ENCODE measurements at regions not wholly inside any gene's neighbourhood (a gene's known extent, or its start where the extent isn't known, plus 50 kb on each side); places are given as distances from the start of the nearest gene placed in this dataset.

GRCh38 chrX:3465017-3465416, 118.6 kb upstream of the MXRA5 start:
- DNase-seq (ENCODE audit: low spot score), result no peak
- H3K27me3 ChIP-seq, result no peaks in the 10 kb centered on the region
- Mint-ChIP-seq H3K36me3 (no peaks in the 10 kb centered on the region), H3K27me3 (ENCODE audit: insufficient read depth, low read depth) (peaks cover 6% of the 10 kb centered on the region), H3K9me3 (no peaks in the 10 kb centered on the region), H3K4me1 (no peaks in the 10 kb centered on the region), H3K4me3 (no peak overlapping the region), H3K27ac (no peak overlapping the region)
- no peaks in the 10 kb centered on the region for H3K79me2 ChIP-seq (ENCODE audit: low read depth)
- TF ChIP-seq EZH2 (IDR thresholded peaks at IDR 0.05), result no peak
- no peak for TF ChIP-seq CTCF (IDR thresholded peaks at IDR 0.05)
- no peak for TF ChIP-seq EZH2phosphoT487 (IDR thresholded peaks at IDR 0.05)
- no peak overlapping the region for H3K4me3 ChIP-seq
- H3K4me1 ChIP-seq, result no peaks in the 10 kb centered on the region
- no peaks in the 10 kb centered on the region for H4K20me1 ChIP-seq (ENCODE audit: low read depth)
- no peak overlapping the region for H3K4me2 ChIP-seq
- H3K36me3 ChIP-seq, result no peaks in the 10 kb centered on the region
- no peaks in the 10 kb centered on the region for H3K9me3 ChIP-seq (ENCODE audit: low read depth)
- H3K27ac ChIP-seq, result no peak overlapping the region
- H3F3A ChIP-seq (ENCODE audit: low read depth), result no peaks in the 10 kb centered on the region
- no peak overlapping the region for H3K9ac ChIP-seq
- no peak overlapping the region for H2AFZ ChIP-seq (replicated peaks)

- no peaks in the 10 kb centered on the region for H4K20me1 ChIP-seq (ENCODE audit: low read depth)
- H3K9me3 Mint-ChIP-seq, result no peaks in the 10 kb centered on the region
- no peak overlapping the region for H3K27ac Mint-ChIP-seq
- H3K36me3 ChIP-seq, result no peaks in the 10 kb centered on the region
- no peak overlapping the region for H2AFZ ChIP-seq (replicated peaks)
- no peaks in the 10 kb centered on the region for H3K27me3 ChIP-seq
- peaks cover 2% of the 10 kb centered on the region for H3K27me3 Mint-ChIP-seq (ENCODE audit: insufficient read depth, low read depth)
- no peak for DNase-seq (ENCODE audit: low spot score)
- no peaks in the 10 kb centered on the region for H3F3A ChIP-seq (ENCODE audit: low read depth)
- no peak overlapping the region for H3K9ac ChIP-seq
- no peak overlapping the region for H3K4me3 ChIP-seq
- no peaks in the 10 kb centered on the region for H3K4me1 ChIP-seq
- no peaks in the 10 kb centered on the region for H3K4me1 Mint-ChIP-seq
- H3K4me3 Mint-ChIP-seq, result no peak overlapping the region
- no peaks in the 10 kb centered on the region for H3K9me3 ChIP-seq (ENCODE audit: low read depth)
- H3K4me2 ChIP-seq, result no peak overlapping the region
- TF ChIP-seq EZH2phosphoT487 (IDR thresholded peaks at IDR 0.05) (no peak), EZH2 (IDR thresholded peaks at IDR 0.05) (no peak), CTCF (IDR thresholded peaks at IDR 0.05) (no peak)
- H3K27ac ChIP-seq, result no peak overlapping the region
- H3K79me2 ChIP-seq (ENCODE audit: low read depth), result no peaks in the 10 kb centered on the region
- no peaks in the 10 kb centered on the region for H3K36me3 Mint-ChIP-seq
Measured at GRCh38 chrX:3462166-3462508, 115.7 kb upstream of the MXRA5 start.

- no peak for DNase-seq (ENCODE audit: low spot score)
- Histone ChIP-seq H4K20me1 (ENCODE audit: low read depth) (no peaks in the 10 kb centered on the region), H3K4me2 (no peak overlapping the region), H3K27me3 (no peaks in the 10 kb centered on the region), H3K79me2 (ENCODE audit: low read depth) (no peaks in the 10 kb centered on the region), H3K9me3 (ENCODE audit: low read depth) (no peaks in the 10 kb centered on the region), H3F3A (ENCODE audit: low read depth) (no peaks in the 10 kb centered on the region), H3K4me3 (no peak overlapping the region), H3K27ac (no peak overlapping the region), H3K36me3 (no peaks in the 10 kb centered on the region), H3K4me1 (no peaks in the 10 kb centered on the region), H2AFZ (replicated peaks) (no peak overlapping the region), H3K9ac (no peak overlapping the region)
- peaks cover 2% of the 10 kb centered on the region for H3K27me3 Mint-ChIP-seq (ENCODE audit: insufficient read depth, low read depth)
- H3K9me3 Mint-ChIP-seq, result no peaks in the 10 kb centered on the region
- H3K4me1 Mint-ChIP-seq, result no peaks in the 10 kb centered on the region
- no peak overlapping the region for H3K4me3 Mint-ChIP-seq
- no peak for TF ChIP-seq CTCF (IDR thresholded peaks at IDR 0.05)
- TF ChIP-seq EZH2 (IDR thresholded peaks at IDR 0.05), result no peak
- no peak overlapping the region for H3K27ac Mint-ChIP-seq
- H3K36me3 Mint-ChIP-seq, result no peaks in the 10 kb centered on the region
Measured at GRCh38 chrX:3461397-3462165, 115.1 kb upstream of the MXRA5 start.
